Renal cortical epithelial cell (primary cell): ENCODE measurements at regions not wholly inside any gene's neighbourhood (a gene's known extent, or its start where the extent isn't known, plus 50 kb on each side); places are given as distances from the start of the nearest gene placed in this dataset.

Source experiments
- DNase-seq: peaks from one replicate; pipeline ENCODE4 v3.0.0-alpha.2; 2011; ENCODE audit warnings: low read depth

GRCh38 chr14:82138431-82138830 is 604.8 kb upstream of the SEL1L start:
- DNase-seq: no peak

GRCh38 chr14:82146846-82147245 is 613.2 kb upstream of the SEL1L start:
- DNase-seq: no peak

- no peak for DNase-seq
Observed at GRCh38 chr14:82153689-82154088, 620.0 kb upstream of the SEL1L start.

GRCh38 chr14:82159624-82160023 is 626.0 kb upstream of the SEL1L start:
- DNase-seq: no peak

GRCh38 chr14:82180139-82180538 is 646.5 kb upstream of the SEL1L start:
- DNase-seq: no peak

- DNase-seq: no peak
Observed at GRCh38 chr14:82182646-82183045, 649.0 kb upstream of the SEL1L start.

GRCh38 chr14:82190742-82191141 is 657.1 kb upstream of the SEL1L start:
- no peak for DNase-seq

GRCh38 chr14:82192387-82192786 is 658.7 kb upstream of the SEL1L start:
- no peak for DNase-seq

- no peak for DNase-seq
Observed at GRCh38 chr14:82223276-82223675, 689.6 kb upstream of the SEL1L start.

GRCh38 chr14:82224610-82225009 is 691.0 kb upstream of the SEL1L start:
- DNase-seq: no peak

- DNase-seq: no peak
Observed at GRCh38 chr14:82230748-82231147, 697.1 kb upstream of the SEL1L start.

- DNase-seq: no peak
Observed at GRCh38 chr14:82238649-82239048, 705.0 kb upstream of the SEL1L start.

GRCh38 chr14:82239223-82239622 is 705.6 kb upstream of the SEL1L start:
- no peak for DNase-seq

GRCh38 chr14:82244791-82245190 is 711.1 kb upstream of the SEL1L start:
- DNase-seq: no peak

- no peak for DNase-seq
Observed at GRCh38 chr14:82251494-82251893, 717.8 kb upstream of the SEL1L start.

- no peak for DNase-seq
Observed at GRCh38 chr14:82270286-82270685, 736.6 kb upstream of the SEL1L start.

GRCh38 chr14:82298811-82299210 is 765.2 kb upstream of the SEL1L start:
- DNase-seq: no peak

GRCh38 chr14:82309199-82309598 is 775.5 kb upstream of the SEL1L start:
- DNase-seq: no peak

GRCh38 chr14:82313889-82314288 is 780.2 kb upstream of the SEL1L start:
- DNase-seq: no peak

GRCh38 chr14:82328442-82328841 is 794.8 kb upstream of the SEL1L start:
- DNase-seq: no peak

- DNase-seq: no peak
Observed at GRCh38 chr14:82341261-82341810, 807.7 kb upstream of the SEL1L start.

- no peak for DNase-seq
Observed at GRCh38 chr14:82342596-82342995, 808.9 kb upstream of the SEL1L start.

- no peak for DNase-seq
Observed at GRCh38 chr14:82345184-82345583, 811.5 kb upstream of the SEL1L start.

GRCh38 chr14:82354126-82354525 is 820.5 kb upstream of the SEL1L start:
- DNase-seq: no peak

- DNase-seq: no peak
Observed at GRCh38 chr14:82359201-82359600, 825.5 kb upstream of the SEL1L start.
